ENCODE measurements at regions not wholly inside any gene's neighbourhood (a gene's known extent, or its start where the extent isn't known, plus 50 kb on each side); places are given as distances from the start of the nearest gene placed in this dataset.

DNA sequence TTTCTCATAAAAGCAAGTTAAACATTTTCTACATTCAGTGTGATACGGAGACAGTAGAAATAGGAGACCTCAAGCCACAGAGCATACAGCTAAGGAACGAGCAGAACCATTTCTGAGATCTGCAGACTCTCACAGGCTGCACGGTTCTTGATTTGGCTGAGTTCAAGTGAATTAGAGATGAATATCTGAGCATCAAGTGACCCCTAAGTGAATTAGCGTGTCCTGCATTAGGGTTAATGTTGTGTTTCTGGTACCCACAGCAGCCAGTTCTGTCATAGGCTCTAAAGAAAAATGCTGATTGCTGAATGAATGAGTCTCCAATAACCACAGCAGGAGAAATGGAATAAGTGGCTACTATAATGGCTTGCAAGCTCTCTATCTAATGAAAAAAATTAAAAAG lies 265.9 kb upstream of the SYT4 start:
- no peak for DNase-seq
- no peaks in the 10 kb centered on the region for H3K4me1 Mint-ChIP-seq (ENCODE audit: low read depth, unreplicated experiment)
- TF ChIP-seq, protein P1, sequence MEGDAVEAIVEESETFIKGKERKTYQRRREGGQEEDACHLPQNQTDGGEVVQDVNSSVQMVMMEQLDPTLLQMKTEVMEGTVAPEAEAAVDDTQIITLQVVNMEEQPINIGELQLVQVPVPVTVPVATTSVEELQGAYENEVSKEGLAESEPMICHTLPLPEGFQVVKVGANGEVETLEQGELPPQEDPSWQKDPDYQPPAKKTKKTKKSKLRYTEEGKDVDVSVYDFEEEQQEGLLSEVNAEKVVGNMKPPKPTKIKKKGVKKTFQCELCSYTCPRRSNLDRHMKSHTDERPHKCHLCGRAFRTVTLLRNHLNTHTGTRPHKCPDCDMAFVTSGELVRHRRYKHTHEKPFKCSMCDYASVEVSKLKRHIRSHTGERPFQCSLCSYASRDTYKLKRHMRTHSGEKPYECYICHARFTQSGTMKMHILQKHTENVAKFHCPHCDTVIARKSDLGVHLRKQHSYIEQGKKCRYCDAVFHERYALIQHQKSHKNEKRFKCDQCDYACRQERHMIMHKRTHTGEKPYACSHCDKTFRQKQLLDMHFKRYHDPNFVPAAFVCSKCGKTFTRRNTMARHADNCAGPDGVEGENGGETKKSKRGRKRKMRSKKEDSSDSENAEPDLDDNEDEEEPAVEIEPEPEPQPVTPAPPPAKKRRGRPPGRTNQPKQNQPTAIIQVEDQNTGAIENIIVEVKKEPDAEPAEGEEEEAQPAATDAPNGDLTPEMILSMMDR (IDR thresholded peaks at IDR 0.05; ENCODE audit: unreplicated experiment), result no peak
- CTCF ChIA-PET, result no interaction called here
- BruUV-seq (replicated peaks), result no TSS peak
- H3K27ac Mint-ChIP-seq (ENCODE audit: unreplicated experiment), result no peak overlapping the region
- H3K36me3 Mint-ChIP-seq (ENCODE audit: insufficient read depth, unreplicated experiment), result no peaks in the 10 kb centered on the region
- H3K27me3 Mint-ChIP-seq (ENCODE audit: unreplicated experiment), result no peaks in the 10 kb centered on the region
- H3K4me3 Mint-ChIP-seq (ENCODE audit: low read depth, unreplicated experiment), result no peak overlapping the region
- intact Hi-C loops (cut with micrococcal nuclease; ENCODE audit: unreplicated experiment), result no loop called here
- no peaks in the 10 kb centered on the region for H3K9me3 Mint-ChIP-seq (ENCODE audit: low read depth, unreplicated experiment)

DNA sequence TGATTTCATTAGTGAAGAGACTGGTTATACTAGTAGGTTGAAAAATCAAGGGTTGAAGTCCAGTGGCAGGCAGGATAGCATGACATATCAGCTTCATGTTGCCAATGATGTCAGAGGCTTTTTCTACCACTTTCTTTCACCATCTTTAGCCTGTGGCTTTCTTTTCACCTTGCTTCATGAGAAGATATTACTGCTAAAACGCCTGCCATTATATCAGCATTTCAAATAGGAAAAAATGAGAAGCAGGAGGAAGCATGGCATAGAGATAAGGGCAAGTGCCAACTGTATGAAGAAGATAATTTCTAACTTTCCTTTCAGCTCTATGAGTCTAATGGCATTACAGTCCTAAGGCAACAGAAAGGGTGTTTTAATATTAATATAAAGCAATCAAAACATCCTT lies 270.2 kb upstream of the SYT4 start:
- Mint-ChIP-seq H3K4me1 (ENCODE audit: low read depth, unreplicated experiment) (no peaks in the 10 kb centered on the region), H3K9me3 (ENCODE audit: low read depth, unreplicated experiment) (peaks cover 11% of the 10 kb centered on the region), H3K27ac (ENCODE audit: unreplicated experiment) (no peak overlapping the region), H3K27me3 (ENCODE audit: unreplicated experiment) (no peaks in the 10 kb centered on the region), H3K4me3 (ENCODE audit: low read depth, unreplicated experiment) (no peak overlapping the region), H3K36me3 (ENCODE audit: insufficient read depth, unreplicated experiment) (no peaks in the 10 kb centered on the region)
- intact Hi-C loops (cut with micrococcal nuclease; ENCODE audit: unreplicated experiment), result no loop called here
- no TSS peak for BruUV-seq (replicated peaks)
- CTCF ChIA-PET, result no interaction called here
- no peak for DNase-seq
- TF ChIP-seq, protein P1 (IDR thresholded peaks at IDR 0.05; ENCODE audit: unreplicated experiment), result no peak

DNA sequence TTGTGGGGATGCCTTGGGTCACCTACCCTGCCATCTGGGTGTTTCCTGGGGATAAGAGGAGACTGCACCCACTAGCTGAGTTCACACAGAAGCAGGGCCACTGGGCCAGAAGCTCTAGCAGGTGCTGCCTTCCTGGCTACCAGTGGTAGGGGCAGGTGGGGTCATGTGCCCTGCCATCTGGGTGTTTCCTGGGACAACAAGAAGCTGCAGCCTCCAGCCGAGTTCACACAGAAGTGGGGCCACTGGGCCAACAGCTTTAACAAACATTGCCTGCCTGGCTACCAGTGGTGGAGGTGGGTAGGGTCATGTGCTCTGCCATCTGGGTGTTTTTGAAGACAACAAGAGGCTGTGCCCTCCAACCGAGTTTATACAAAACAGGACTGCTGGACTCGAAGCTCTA lies 282.2 kb upstream of the SYT4 start:
- peaks cover 10% of the 10 kb centered on the region for H3K9me3 Mint-ChIP-seq (ENCODE audit: low read depth, unreplicated experiment)
- H3K36me3 Mint-ChIP-seq (ENCODE audit: insufficient read depth, unreplicated experiment), result no peaks in the 10 kb centered on the region
- DNase-seq, result no peak
- no TSS peak for BruUV-seq (replicated peaks)
- no peak overlapping the region for H3K4me3 Mint-ChIP-seq (ENCODE audit: low read depth, unreplicated experiment)
- intact Hi-C loops (cut with micrococcal nuclease; ENCODE audit: unreplicated experiment), result loop anchor here (5.0 kb wide), 1 partner anchor 137 kb away; no protein-coding TSS in a partner anchor
- TF ChIP-seq, protein P1 (IDR thresholded peaks at IDR 0.05; ENCODE audit: unreplicated experiment), result no peak
- peaks cover 10% of the 10 kb centered on the region for H3K4me1 Mint-ChIP-seq (ENCODE audit: low read depth, unreplicated experiment)
- no peak overlapping the region for H3K27ac Mint-ChIP-seq (ENCODE audit: unreplicated experiment)
- no peaks in the 10 kb centered on the region for H3K27me3 Mint-ChIP-seq (ENCODE audit: unreplicated experiment)
- CTCF ChIA-PET, result interaction anchor here (0.6 kb wide), 1 partner anchor 1234 kb away, joined by 3 read pairs; no protein-coding TSS in a partner anchor

DNA sequence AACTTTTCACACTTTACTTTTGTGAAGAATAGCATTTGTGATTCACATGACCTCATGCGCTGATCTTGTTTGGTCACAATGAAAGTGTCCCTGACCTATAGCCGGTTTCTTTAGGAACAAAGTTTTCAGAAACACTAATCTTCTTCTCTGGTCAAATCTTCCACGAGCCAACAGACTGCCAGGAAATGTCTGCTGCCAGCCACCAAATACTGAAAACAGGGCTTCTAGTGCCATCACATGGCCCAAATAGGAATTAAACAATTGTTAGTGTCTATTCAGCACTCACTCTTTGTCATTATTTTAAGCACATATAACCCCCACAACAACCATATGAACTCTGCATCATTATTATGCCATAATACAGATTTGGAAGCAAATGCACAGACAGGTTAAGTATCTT lies 286.5 kb upstream of the SYT4 start:
- TF ChIP-seq, protein P1 (IDR thresholded peaks at IDR 0.05; ENCODE audit: unreplicated experiment), result peak; percentile 47
- DNase-seq, result peak; percentile 51
- CTCF ChIA-PET, result no interaction called here
- H3K9me3 Mint-ChIP-seq (ENCODE audit: low read depth, unreplicated experiment), result no peaks in the 10 kb centered on the region
- H3K4me1 Mint-ChIP-seq (ENCODE audit: low read depth, unreplicated experiment), result peaks cover 10% of the 10 kb centered on the region
- no peak overlapping the region for H3K27ac Mint-ChIP-seq (ENCODE audit: unreplicated experiment)
- H3K4me3 Mint-ChIP-seq (ENCODE audit: low read depth, unreplicated experiment), result no peak overlapping the region
- intact Hi-C loops (cut with micrococcal nuclease; ENCODE audit: unreplicated experiment), result loop anchor here (1.0 to 10.0 kb wide), 5 partner anchors 289 to 1509 kb away; partner anchors contain the start of gene SYT4
- peaks cover 19% of the 10 kb centered on the region for H3K27me3 Mint-ChIP-seq (ENCODE audit: unreplicated experiment)
- BruUV-seq (replicated peaks), result no TSS peak
- no peaks in the 10 kb centered on the region for H3K36me3 Mint-ChIP-seq (ENCODE audit: insufficient read depth, unreplicated experiment)
